ENCODE measurements at regions not wholly inside any gene's neighbourhood (a gene's known extent, or its start where the extent isn't known, plus 50 kb on each side); places are given as distances from the start of the nearest gene placed in this dataset.
"Not testable (repeated sequence)": the region's sequence is repeated elsewhere in the genome, so short reads cannot be mapped to it uniquely, and the experiment has no call there.

- H3K27ac ChIP-seq (ENCODE audit: low read length) = no peak overlapping the region
- no peak overlapping the region for H3K4me3 ChIP-seq (ENCODE audit: low read length)
- H3K36me3 ChIP-seq (ENCODE audit: insufficient read depth, low read depth, low read length) = no peaks in the 10 kb centered on the region
- H3K4me1 ChIP-seq (ENCODE audit: insufficient read depth, low read length) = no peaks in the 10 kb centered on the region
- H3K9me3 ChIP-seq (ENCODE audit: insufficient read depth, low read depth, low read length) = no peaks in the 10 kb centered on the region
- no peak overlapping the region for H3K9ac ChIP-seq (ENCODE audit: low read depth, low read length)
- no peaks in the 10 kb centered on the region for H3K27me3 ChIP-seq (ENCODE audit: insufficient read depth, low read length)
Observed at GRCh38 chr15:96201696-96202095, 128.8 kb upstream of the NR2F2 start.

GRCh38 chr15:96205588-96205987 is 124.9 kb upstream of the NR2F2 start:
- not testable (repeated sequence) for H3K9me3 ChIP-seq (ENCODE audit: insufficient read depth, low read depth, low read length); H3K4me3 ChIP-seq (ENCODE audit: low read length); H3K4me1 ChIP-seq (ENCODE audit: insufficient read depth, low read length); H3K9ac ChIP-seq (ENCODE audit: low read depth, low read length); H3K27ac ChIP-seq (ENCODE audit: low read length); H3K27me3 ChIP-seq (ENCODE audit: insufficient read depth, low read length); H3K36me3 ChIP-seq (ENCODE audit: insufficient read depth, low read depth, low read length)

- Histone ChIP-seq H3K27ac (ENCODE audit: low read length) (no peak overlapping the region), H3K36me3 (ENCODE audit: insufficient read depth, low read depth, low read length) (no peaks in the 10 kb centered on the region), H3K9ac (ENCODE audit: low read depth, low read length) (no peak overlapping the region), H3K4me1 (ENCODE audit: insufficient read depth, low read length) (no peaks in the 10 kb centered on the region), H3K9me3 (ENCODE audit: insufficient read depth, low read depth, low read length) (no peaks in the 10 kb centered on the region; the same call in 1 of the 2 replicates), H3K27me3 (ENCODE audit: insufficient read depth, low read length) (no peaks in the 10 kb centered on the region), H3K4me3 (ENCODE audit: low read length) (no peak overlapping the region)
Observed at GRCh38 chr15:96207377-96208006, 123.0 kb upstream of the NR2F2 start.

- Histone ChIP-seq H3K9ac (ENCODE audit: low read depth, low read length) (no peak overlapping the region), H3K36me3 (ENCODE audit: insufficient read depth, low read depth, low read length) (no peaks in the 10 kb centered on the region), H3K27ac (ENCODE audit: low read length) (no peak overlapping the region)
Observed at GRCh38 chr15:96209285-96209735, 121.2 kb upstream of the NR2F2 start.

GRCh38 chr15:96213045-96213444 is 117.5 kb upstream of the NR2F2 start:
- Histone ChIP-seq H3K27me3 (ENCODE audit: insufficient read depth, low read length) (no peaks in the 10 kb centered on the region), H3K27ac (ENCODE audit: low read length) (no peak overlapping the region), H3K36me3 (ENCODE audit: insufficient read depth, low read depth, low read length) (no peaks in the 10 kb centered on the region), H3K4me1 (ENCODE audit: insufficient read depth, low read length) (no peaks in the 10 kb centered on the region), H3K9ac (ENCODE audit: low read depth, low read length) (no peak overlapping the region), H3K9me3 (ENCODE audit: insufficient read depth, low read depth, low read length) (no peaks in the 10 kb centered on the region), H3K4me3 (ENCODE audit: low read length) (no peak overlapping the region)

More at GRCh38 chr15:96209285-96209735, 121.2 kb upstream of the NR2F2 start:
- Histone ChIP-seq H3K9me3 (ENCODE audit: insufficient read depth, low read depth, low read length) (no peaks in the 10 kb centered on the region; the same call in 1 of the 2 replicates), H3K27me3 (ENCODE audit: insufficient read depth, low read length) (no peaks in the 10 kb centered on the region), H3K4me3 (ENCODE audit: low read length) (no peak overlapping the region), H3K4me1 (ENCODE audit: insufficient read depth, low read length) (no peaks in the 10 kb centered on the region)

GRCh38 chr15:96213896-96214295 is 116.6 kb upstream of the NR2F2 start:
- Histone ChIP-seq H3K4me1 (ENCODE audit: insufficient read depth, low read length) (no peaks in the 10 kb centered on the region), H3K9ac (ENCODE audit: low read depth, low read length) (no peak overlapping the region), H3K4me3 (ENCODE audit: low read length) (no peak overlapping the region), H3K36me3 (ENCODE audit: insufficient read depth, low read depth, low read length) (no peaks in the 10 kb centered on the region), H3K27ac (ENCODE audit: low read length) (no peak overlapping the region), H3K27me3 (ENCODE audit: insufficient read depth, low read length) (no peaks in the 10 kb centered on the region), H3K9me3 (ENCODE audit: insufficient read depth, low read depth, low read length) (no peaks in the 10 kb centered on the region)

- H3K27me3 ChIP-seq (ENCODE audit: insufficient read depth, low read length); H3K27ac ChIP-seq (ENCODE audit: low read length); H3K9ac ChIP-seq (ENCODE audit: low read depth, low read length); H3K36me3 ChIP-seq (ENCODE audit: insufficient read depth, low read depth, low read length); H3K9me3 ChIP-seq (ENCODE audit: insufficient read depth, low read depth, low read length); H3K4me1 ChIP-seq (ENCODE audit: insufficient read depth, low read length); H3K4me3 ChIP-seq (ENCODE audit: low read length): not testable (repeated sequence)
Observed at GRCh38 chr15:96216481-96216880, 114.0 kb upstream of the NR2F2 start.

- no peaks in the 10 kb centered on the region for H3K36me3 ChIP-seq (ENCODE audit: insufficient read depth, low read depth, low read length)
- no peak overlapping the region for H3K27ac ChIP-seq (ENCODE audit: low read length)
- H3K27me3 ChIP-seq (ENCODE audit: insufficient read depth, low read length) = 0 out of 2 replicates have a peak, but pooled peaks cover 4% of the 10 kb centered on the region
- H3K9me3 ChIP-seq (ENCODE audit: insufficient read depth, low read depth, low read length) = no peaks in the 10 kb centered on the region
- H3K4me1 ChIP-seq (ENCODE audit: insufficient read depth, low read length) = no peaks in the 10 kb centered on the region
- no peak overlapping the region for H3K9ac ChIP-seq (ENCODE audit: low read depth, low read length)
- no peak overlapping the region for H3K4me3 ChIP-seq (ENCODE audit: low read length)
Observed at GRCh38 chr15:96217983-96218382, 112.5 kb upstream of the NR2F2 start.

GRCh38 chr15:96218623-96219455 is 111.7 kb upstream of the NR2F2 start:
- H3K4me3 ChIP-seq (ENCODE audit: low read length) = no peak overlapping the region
- H3K27me3 ChIP-seq (ENCODE audit: insufficient read depth, low read length) = 0 out of 2 replicates have a peak, but pooled peaks cover 7% of the 10 kb centered on the region
- no peak overlapping the region for H3K27ac ChIP-seq (ENCODE audit: low read length)
- no peak overlapping the region for H3K9ac ChIP-seq (ENCODE audit: low read depth, low read length)
- no peaks in the 10 kb centered on the region for H3K9me3 ChIP-seq (ENCODE audit: insufficient read depth, low read depth, low read length)
- H3K36me3 ChIP-seq (ENCODE audit: insufficient read depth, low read depth, low read length) = no peaks in the 10 kb centered on the region
- H3K4me1 ChIP-seq (ENCODE audit: insufficient read depth, low read length) = no peaks in the 10 kb centered on the region

- Histone ChIP-seq H3K9ac (ENCODE audit: low read depth, low read length) (no peak overlapping the region), H3K36me3 (ENCODE audit: insufficient read depth, low read depth, low read length) (no peaks in the 10 kb centered on the region), H3K4me3 (ENCODE audit: low read length) (no peak overlapping the region), H3K27me3 (ENCODE audit: insufficient read depth, low read length) (0 out of 2 replicates have a peak, but pooled peaks cover 7% of the 10 kb centered on the region), H3K4me1 (ENCODE audit: insufficient read depth, low read length) (no peaks in the 10 kb centered on the region), H3K27ac (ENCODE audit: low read length) (no peak overlapping the region), H3K9me3 (ENCODE audit: insufficient read depth, low read depth, low read length) (no peaks in the 10 kb centered on the region)
Observed at GRCh38 chr15:96219681-96220080, 110.8 kb upstream of the NR2F2 start.

GRCh38 chr15:96220657-96221056 is 109.8 kb upstream of the NR2F2 start:
- Histone ChIP-seq H3K4me1 (ENCODE audit: insufficient read depth, low read length) (no peaks in the 10 kb centered on the region), H3K36me3 (ENCODE audit: insufficient read depth, low read depth, low read length) (no peaks in the 10 kb centered on the region), H3K27ac (ENCODE audit: low read length) (no peak overlapping the region), H3K9ac (ENCODE audit: low read depth, low read length) (no peak overlapping the region), H3K27me3 (ENCODE audit: insufficient read depth, low read length) (0 out of 2 replicates have a peak, but pooled peaks cover 7% of the 10 kb centered on the region), H3K4me3 (ENCODE audit: low read length) (no peak overlapping the region), H3K9me3 (ENCODE audit: insufficient read depth, low read depth, low read length) (no peaks in the 10 kb centered on the region)

- Histone ChIP-seq H3K27me3 (ENCODE audit: insufficient read depth, low read length) (0 out of 2 replicates have a peak, but pooled peaks cover 7% of the 10 kb centered on the region), H3K27ac (ENCODE audit: low read length) (no peak overlapping the region), H3K9ac (ENCODE audit: low read depth, low read length) (no peak overlapping the region), H3K36me3 (ENCODE audit: insufficient read depth, low read depth, low read length) (no peaks in the 10 kb centered on the region), H3K4me3 (ENCODE audit: low read length) (no peak overlapping the region), H3K9me3 (ENCODE audit: insufficient read depth, low read depth, low read length) (no peaks in the 10 kb centered on the region), H3K4me1 (ENCODE audit: insufficient read depth, low read length) (no peaks in the 10 kb centered on the region)
Observed at GRCh38 chr15:96222981-96223380, 107.5 kb upstream of the NR2F2 start.

Data from iPS-20b (cell line).